Activated T-cell treated with anti-CD3 and anti-CD28 coated beads, Interleukin-2, amount 50 U/mL, for 4 hours (primary cell): ENCODE measurements at regions not wholly inside any gene's neighbourhood (a gene's known extent, or its start where the extent isn't known, plus 50 kb on each side); places are given as distances from the start of the nearest gene placed in this dataset.
A peak's percentile ranks its signal among the peaks of the same experiment; 100 is the strongest.

ENCODE experiments used
- ATAC-seq, 2 donors: fragments of 200-7000 bp; cut with Tn5 transposase; one replicate each; pipeline ENCODE4 v1.10.0; 2021
- DNase-seq: peaks from one replicate; pipeline ENCODE4 v3.0.0-alpha.2; 2020
- H3K27me3 Mint-ChIP-seq: one replicate; pipeline ENCODE4 v1.8.0; 2021; ENCODE audit warnings: low read depth, mixed read lengths
- H3K36me3 Mint-ChIP-seq: one replicate; pipeline ENCODE4 v1.8.0; 2022; ENCODE audit warnings: mixed read lengths; ENCODE audit not compliant: insufficient read depth
- H3K4me1 Mint-ChIP-seq: one replicate; pipeline ENCODE4 v1.8.0; 2021; ENCODE audit warnings: low read depth, mixed read lengths
- H3K4me3 Mint-ChIP-seq: one replicate; pipeline ENCODE4 v1.8.0; 2021; ENCODE audit warnings: mild to moderate bottlenecking, moderate library complexity, mixed read lengths
- H3K9me3 Mint-ChIP-seq: one replicate; pipeline ENCODE4 v1.8.0; 2021; ENCODE audit warnings: mixed read lengths

DNA sequence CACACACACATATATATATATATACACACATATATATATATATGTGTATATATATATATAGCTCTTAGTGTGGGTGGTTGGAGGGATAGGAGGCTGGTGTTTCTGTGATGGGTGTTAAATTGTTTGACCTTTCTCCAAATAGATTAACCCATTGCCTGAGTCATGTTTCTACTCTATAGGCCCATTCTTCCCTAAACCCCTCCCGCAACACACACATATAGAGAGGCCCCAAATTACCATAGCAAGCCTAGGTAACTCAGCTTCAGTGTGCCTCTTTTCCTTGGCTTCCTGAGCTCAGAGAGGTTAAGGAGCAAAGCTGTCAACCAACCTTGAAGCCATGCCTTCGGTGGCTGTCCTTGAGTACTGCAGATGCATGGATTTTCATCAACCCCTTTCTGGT is 98.7 kb upstream of the ADO start:
- Mint-ChIP-seq H3K4me3 (no peak overlapping the region), H3K9me3 (peaks cover 3% of the 10 kb centered on the region), H3K4me1 (peaks cover 3% of the 10 kb centered on the region), H3K36me3 (no peaks in the 10 kb centered on the region), H3K27me3 (no peaks in the 10 kb centered on the region)
- no peak for DNase-seq
- ATAC-seq = no peak

DNA sequence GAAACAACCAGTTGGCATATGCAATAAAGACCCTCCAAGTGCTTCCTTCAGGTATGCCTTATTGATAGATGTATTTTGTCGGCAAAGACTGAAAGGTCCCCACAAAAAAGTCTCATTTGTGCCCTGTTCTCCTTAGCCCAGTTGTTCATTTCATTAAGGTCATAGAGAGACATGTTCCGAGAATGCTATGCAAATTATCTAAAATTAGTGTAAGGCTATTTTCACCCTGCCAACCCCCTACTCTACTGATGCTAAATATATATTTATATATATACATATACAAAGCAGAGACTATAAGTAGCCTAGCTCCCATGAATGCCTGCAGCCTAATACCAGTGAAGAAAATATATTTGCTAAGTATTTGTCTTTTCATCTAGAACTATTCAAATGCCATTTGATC is 96.7 kb upstream of the ADO start:
- Mint-ChIP-seq H3K27me3 (peaks cover 2% of the 10 kb centered on the region), H3K36me3 (no peaks in the 10 kb centered on the region), H3K4me1 (peaks cover 3% of the 10 kb centered on the region), H3K4me3 (no peak overlapping the region), H3K9me3 (peaks cover 8% of the 10 kb centered on the region)
- ATAC-seq (no peak), DNase-seq (no peak)

DNA sequence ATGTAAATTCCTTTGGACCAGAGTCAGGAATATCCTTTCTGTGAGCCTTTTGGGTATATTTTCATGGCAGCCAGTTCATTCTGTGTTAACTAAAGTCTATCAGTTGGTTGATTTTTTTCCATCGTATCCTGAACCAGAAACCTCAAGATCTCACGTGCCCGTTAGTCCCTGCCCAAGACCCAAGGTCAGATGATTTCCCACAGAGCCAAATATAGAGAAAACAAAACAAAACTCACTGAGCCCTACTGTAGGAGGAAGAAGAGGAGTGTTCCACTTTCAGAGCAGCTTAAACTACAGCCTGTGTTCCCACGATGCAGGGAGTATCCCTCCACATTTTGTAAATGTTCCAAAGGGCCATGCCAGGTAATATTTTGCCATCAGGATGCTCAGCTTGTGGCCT is 96.0 kb upstream of the ADO start:
- peaks cover 8% of the 10 kb centered on the region for H3K9me3 Mint-ChIP-seq
- DNase-seq = no peak
- ATAC-seq = no peak
- H3K4me1 Mint-ChIP-seq = peaks cover 3% of the 10 kb centered on the region
- no peak overlapping the region for H3K4me3 Mint-ChIP-seq
- no peaks in the 10 kb centered on the region for H3K36me3 Mint-ChIP-seq
- H3K27me3 Mint-ChIP-seq = peaks cover 2% of the 10 kb centered on the region

DNA sequence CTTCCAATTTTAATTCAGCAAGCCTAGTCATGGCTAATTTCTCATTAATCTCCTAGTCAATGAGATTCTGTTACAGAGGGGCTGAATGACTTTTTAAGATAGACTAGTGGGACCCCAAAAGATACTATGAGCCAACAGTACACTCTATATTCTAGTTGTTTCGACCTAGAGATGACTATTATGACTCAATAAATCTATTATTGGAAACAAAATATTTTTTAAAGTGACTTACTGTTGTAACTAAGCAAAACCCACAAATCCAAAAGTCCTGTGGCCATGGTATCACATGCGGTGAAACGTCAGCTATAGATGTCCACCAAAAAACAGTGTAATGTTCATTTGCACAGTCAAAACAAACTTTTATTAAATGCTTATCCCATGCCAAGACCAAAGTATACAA is 95.3 kb upstream of the ADO start:
- no peak for DNase-seq
- H3K27me3 Mint-ChIP-seq = peaks cover 2% of the 10 kb centered on the region
- H3K9me3 Mint-ChIP-seq = peaks cover 8% of the 10 kb centered on the region
- H3K4me3 Mint-ChIP-seq = no peak overlapping the region
- no peak for ATAC-seq
- peaks cover 3% of the 10 kb centered on the region for H3K4me1 Mint-ChIP-seq
- no peaks in the 10 kb centered on the region for H3K36me3 Mint-ChIP-seq

DNA sequence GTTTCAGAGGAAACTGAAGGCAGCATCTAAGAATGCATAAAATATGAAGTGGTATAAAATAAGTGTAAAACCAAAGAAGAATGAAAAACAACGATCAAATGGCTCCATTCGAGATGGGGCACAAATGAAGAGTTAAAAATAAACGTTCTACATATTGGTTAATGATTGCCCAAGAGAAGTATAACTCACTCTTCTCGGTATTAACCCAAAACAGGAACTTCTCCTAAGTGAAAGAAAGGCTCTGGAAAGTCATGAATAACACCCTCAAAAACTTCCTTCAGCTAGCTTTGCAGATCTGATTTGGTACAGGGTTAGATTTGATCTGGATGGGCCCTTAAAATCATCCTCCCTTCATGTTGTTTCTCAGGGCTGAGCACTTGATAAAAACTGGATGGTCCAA is 94.3 kb upstream of the ADO start:
- Mint-ChIP-seq H3K27me3 (peaks cover 2% of the 10 kb centered on the region), H3K36me3 (no peaks in the 10 kb centered on the region), H3K4me1 (peaks cover 10% of the 10 kb centered on the region), H3K4me3 (no peak overlapping the region), H3K9me3 (peaks cover 8% of the 10 kb centered on the region)
- DNase-seq = no peak
- ATAC-seq = no peak

DNA sequence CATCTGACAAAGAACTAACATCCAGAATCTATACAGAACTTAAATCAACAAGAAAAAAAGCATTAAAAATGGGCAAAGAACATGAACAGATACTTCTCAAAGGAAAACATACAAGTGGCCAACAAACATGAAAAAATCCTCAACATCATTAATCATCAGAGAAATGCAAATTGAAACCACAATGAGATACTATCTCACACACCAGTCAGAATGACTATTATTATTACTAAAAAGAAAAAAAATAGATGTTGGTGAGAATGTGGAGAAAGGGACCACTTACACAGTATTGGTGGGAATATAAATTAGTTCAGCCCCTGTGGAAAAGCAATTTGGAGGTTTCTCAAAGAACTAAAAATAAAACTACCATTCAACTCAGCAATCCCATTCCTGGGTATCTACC is 89.1 kb upstream of the ADO start:
- DNase-seq (no peak), ATAC-seq (peak; percentile 70 to 80)
- peaks cover 2% of the 10 kb centered on the region for H3K27me3 Mint-ChIP-seq

DNA sequence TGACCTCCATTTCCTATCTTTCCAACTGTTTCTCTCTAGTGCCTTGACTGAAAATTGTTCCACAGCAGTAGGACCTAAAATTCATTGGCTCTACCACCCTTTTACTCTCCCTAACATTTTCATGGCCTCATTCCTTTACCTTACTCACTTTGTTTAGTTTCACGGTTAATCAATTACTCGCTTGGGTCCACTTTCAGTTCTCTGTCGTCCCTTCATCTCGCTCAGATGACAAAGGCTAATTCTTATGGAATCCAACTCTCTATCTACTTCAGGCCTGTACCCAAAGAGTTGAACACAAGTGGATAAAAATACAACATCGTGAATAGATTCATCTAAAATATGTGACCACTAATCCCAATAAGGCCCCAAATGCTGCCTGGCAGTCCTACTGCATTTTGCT is 85.9 kb upstream of the ADO start:
- Mint-ChIP-seq H3K9me3 (no peaks in the 10 kb centered on the region), H3K27me3 (no peaks in the 10 kb centered on the region), H3K4me1 (peaks cover 9% of the 10 kb centered on the region), H3K4me3 (no peak overlapping the region), H3K36me3 (no peaks in the 10 kb centered on the region)
- ATAC-seq (no peak), DNase-seq (no peak)

More for the DNA sequence above, 89.1 kb upstream of the ADO start:
- no peak overlapping the region for H3K4me3 Mint-ChIP-seq
- H3K4me1 Mint-ChIP-seq = peaks cover 9% of the 10 kb centered on the region
- no peaks in the 10 kb centered on the region for H3K36me3 Mint-ChIP-seq
- peaks cover 8% of the 10 kb centered on the region for H3K9me3 Mint-ChIP-seq

DNA sequence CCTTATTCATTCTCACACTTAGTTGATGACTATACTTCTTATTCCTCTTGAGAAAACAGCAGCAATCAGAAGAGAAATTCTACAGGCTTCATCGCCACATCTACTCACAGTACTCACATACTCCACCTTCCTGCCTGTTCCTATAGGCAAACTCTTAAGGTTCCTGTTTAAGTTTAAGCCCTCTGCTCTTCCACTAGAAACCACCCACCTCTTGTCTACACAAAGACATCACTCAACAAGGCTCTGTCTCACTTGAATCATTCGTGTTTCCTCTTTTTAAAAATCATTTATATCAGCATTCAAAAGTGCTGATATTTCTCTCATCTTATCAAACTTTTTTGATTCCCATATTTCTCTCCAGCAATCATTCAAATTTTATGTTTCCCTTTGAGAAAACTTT is 85.5 kb upstream of the ADO start:
- ATAC-seq = no peak
- H3K27me3 Mint-ChIP-seq = no peaks in the 10 kb centered on the region

DNA sequence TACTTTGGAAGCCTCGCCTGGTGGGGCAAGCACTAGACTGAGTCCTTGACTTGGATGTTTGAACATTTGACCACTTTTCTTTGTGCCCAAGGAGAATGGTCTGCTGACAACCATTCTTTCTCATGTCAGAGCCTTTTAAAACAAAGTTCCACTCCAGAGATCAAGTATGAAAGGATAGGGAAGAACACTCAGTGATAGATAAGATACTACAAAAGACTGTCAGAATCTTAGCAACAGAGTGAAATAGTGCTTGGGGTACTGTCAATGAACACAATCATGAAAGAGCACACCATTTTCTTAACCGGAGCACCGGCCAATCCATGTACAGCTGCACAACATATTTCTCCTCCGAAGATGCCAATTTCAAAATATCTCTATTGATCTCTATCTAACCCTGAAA is 82.8 kb upstream of the ADO start:
- Mint-ChIP-seq H3K9me3 (no peaks in the 10 kb centered on the region), H3K27me3 (no peaks in the 10 kb centered on the region), H3K4me1 (peaks cover 22% of the 10 kb centered on the region), H3K36me3 (no peaks in the 10 kb centered on the region), H3K4me3 (no peak overlapping the region)
- no peak for DNase-seq
- ATAC-seq = no peak

More for the DNA sequence above, 85.5 kb upstream of the ADO start:
- Mint-ChIP-seq H3K4me1 (peaks cover 9% of the 10 kb centered on the region), H3K4me3 (no peak overlapping the region), H3K9me3 (no peaks in the 10 kb centered on the region), H3K36me3 (no peaks in the 10 kb centered on the region)
- no peak for DNase-seq

DNA sequence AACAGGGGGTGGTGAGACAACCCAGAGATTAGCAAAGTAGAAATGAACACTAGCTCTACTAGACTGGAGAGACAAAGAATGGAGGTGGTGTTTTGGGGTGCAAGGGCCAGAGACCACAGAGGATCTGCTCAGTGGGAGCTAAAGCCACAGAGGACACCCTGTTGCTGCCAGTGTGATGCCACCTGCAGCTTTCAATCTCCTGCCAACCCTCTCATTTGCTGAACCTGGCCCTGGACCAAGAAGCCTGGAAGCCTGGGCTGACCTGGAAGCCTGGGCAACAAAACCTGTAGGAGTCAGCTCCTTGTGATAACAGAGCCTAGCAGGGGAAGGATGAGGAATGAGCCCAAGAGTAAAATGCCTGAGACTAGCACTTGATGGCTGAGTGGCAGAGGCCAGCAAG is 81.1 kb upstream of the ADO start:
- no peaks in the 10 kb centered on the region for H3K27me3 Mint-ChIP-seq

DNA sequence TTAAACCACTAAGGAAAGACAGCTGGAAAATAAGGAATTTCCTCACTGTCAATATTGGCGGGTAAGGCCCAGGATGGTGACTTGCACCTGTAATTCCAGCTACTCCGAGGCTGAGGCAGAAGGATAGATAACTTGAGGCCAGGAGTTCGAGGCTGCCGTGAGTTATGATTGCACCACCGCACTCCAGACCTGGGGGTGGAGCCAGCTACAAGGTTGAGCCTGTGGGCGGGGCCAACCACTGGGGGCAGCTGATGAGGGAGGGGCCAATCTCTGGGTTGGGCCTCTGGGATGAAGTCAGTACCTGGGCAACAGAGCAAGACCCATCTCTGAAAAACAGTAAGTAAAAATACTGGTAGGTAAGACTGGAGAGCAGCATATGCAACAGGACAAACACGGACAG is 80.1 kb upstream of the ADO start:
- DNase-seq = no peak

More for the DNA sequence above, 81.1 kb upstream of the ADO start:
- H3K4me1 Mint-ChIP-seq = peaks cover 38% of the 10 kb centered on the region
- DNase-seq (no peak), ATAC-seq (no peak)
- H3K4me3 Mint-ChIP-seq = no peak overlapping the region
- no peaks in the 10 kb centered on the region for H3K9me3 Mint-ChIP-seq
- H3K36me3 Mint-ChIP-seq = no peaks in the 10 kb centered on the region

DNA sequence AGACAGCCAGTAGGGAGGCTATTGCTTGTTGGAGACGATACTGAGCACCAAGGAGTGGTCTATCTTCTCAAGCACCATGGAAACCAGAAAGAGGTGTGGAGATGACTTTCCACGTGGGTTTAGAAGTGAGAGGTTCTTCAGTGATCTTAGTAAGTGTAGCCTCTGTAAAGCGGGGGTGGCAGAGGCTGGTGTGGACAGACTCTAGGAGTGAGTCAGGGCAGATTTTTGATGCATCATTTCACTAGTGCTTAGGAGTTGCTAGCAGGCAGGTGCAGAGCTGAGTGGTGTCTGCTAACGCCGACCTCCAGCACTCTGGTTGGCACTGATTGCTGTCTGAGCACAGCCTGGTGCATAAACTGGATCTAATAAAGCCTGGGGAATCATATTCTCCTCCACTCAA is 78.4 kb upstream of the ADO start:
- Mint-ChIP-seq H3K36me3 (no peaks in the 10 kb centered on the region), H3K4me3 (no peak overlapping the region), H3K4me1 (peaks cover 46% of the 10 kb centered on the region), H3K27me3 (no peaks in the 10 kb centered on the region), H3K9me3 (no peaks in the 10 kb centered on the region)
- ATAC-seq = peak; percentile 97
- peak; percentile 44 for DNase-seq

More for the DNA sequence above, 80.1 kb upstream of the ADO start:
- no peaks in the 10 kb centered on the region for H3K36me3 Mint-ChIP-seq
- H3K4me1 Mint-ChIP-seq = peaks cover 46% of the 10 kb centered on the region
- no peaks in the 10 kb centered on the region for H3K27me3 Mint-ChIP-seq
- ATAC-seq = no peak
- H3K4me3 Mint-ChIP-seq = no peak overlapping the region
- no peaks in the 10 kb centered on the region for H3K9me3 Mint-ChIP-seq

DNA sequence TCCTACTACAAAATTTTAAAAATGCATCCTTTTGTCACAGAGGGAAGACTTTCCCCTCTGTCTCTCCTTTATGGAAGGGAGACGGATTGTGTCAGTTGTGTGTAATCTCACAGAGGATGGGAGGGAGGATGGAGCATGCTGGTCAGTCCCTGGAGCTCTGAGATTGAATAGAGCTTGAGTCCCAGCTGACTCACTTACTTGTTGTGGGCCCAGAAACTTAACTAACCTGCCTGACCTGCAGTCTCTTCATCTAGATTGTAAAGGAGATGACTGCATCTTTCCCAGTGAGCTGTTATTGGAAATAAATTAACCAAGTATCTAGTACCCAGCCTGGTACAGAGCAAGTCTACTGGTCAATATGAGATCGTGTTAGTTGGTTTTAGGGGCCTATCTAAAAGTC is 77.9 kb upstream of the ADO start:
- no peak overlapping the region for H3K4me3 Mint-ChIP-seq
- H3K4me1 Mint-ChIP-seq = peaks cover 46% of the 10 kb centered on the region
- no peak for DNase-seq
- no peaks in the 10 kb centered on the region for H3K9me3 Mint-ChIP-seq
- no peaks in the 10 kb centered on the region for H3K27me3 Mint-ChIP-seq
- no peaks in the 10 kb centered on the region for H3K36me3 Mint-ChIP-seq
- no peak for ATAC-seq

DNA sequence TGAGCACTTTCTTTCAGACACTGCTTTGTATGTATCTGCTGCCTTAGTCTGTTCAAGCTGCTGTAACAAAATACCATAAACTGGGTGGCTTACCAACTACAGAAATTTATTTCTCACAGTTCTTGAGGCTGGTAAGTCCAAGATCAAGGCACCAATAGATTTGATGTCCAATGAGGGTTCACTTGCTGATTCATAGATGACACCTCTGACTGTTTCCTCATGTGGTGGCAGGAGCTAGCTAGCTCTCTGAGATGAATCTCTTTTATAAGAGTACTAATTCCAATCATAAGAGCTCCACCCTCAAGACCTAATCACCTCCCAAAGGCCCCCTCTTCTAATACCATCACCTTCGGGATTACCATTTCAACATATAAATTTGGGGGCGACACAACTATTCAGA is 76.6 kb upstream of the ADO start:
- no peaks in the 10 kb centered on the region for H3K36me3 Mint-ChIP-seq
- DNase-seq (no peak), ATAC-seq (no peak)
- peaks cover 46% of the 10 kb centered on the region for H3K4me1 Mint-ChIP-seq
- H3K9me3 Mint-ChIP-seq = no peaks in the 10 kb centered on the region
- no peak overlapping the region for H3K4me3 Mint-ChIP-seq
- no peaks in the 10 kb centered on the region for H3K27me3 Mint-ChIP-seq

DNA sequence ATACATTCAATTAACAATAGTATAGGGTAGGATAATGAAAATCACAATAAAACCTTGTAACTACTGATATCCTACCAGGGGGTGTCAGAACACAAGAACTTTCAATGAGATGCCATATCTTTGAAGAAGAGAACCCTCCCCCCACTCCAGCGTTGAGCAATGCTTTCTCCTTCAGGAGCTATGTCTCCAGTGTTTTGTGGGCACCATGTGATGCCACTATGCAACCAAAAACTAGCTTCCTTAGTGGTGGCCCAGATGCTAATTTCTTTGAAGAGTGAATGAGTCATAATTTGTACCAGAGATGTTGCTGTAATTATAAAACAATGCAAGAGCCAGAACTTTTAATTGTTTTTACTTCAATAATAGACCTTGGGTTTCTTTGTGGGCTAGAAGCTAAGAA is 76.0 kb upstream of the ADO start:
- Mint-ChIP-seq H3K9me3 (no peaks in the 10 kb centered on the region), H3K4me3 (no peak overlapping the region), H3K27me3 (no peaks in the 10 kb centered on the region), H3K4me1 (peaks cover 46% of the 10 kb centered on the region), H3K36me3 (no peaks in the 10 kb centered on the region)
- DNase-seq (peak; percentile 22), ATAC-seq (no peak)
